Activated naive CD4-positive, alpha-beta T cell treated with anti-CD3 and anti-CD28 coated beads, Interleukin-2, amount 50 U/mL, for 16 hours (primary cell): ENCODE measurements at regions not wholly inside any gene's neighbourhood (a gene's known extent, or its start where the extent isn't known, plus 50 kb on each side); places are given as distances from the start of the nearest gene placed in this dataset.
"Not testable (repeated sequence)": the region's sequence is repeated elsewhere in the genome, so short reads cannot be mapped to it uniquely, and the experiment has no call there.

Source experiments
- DNase-seq: peaks from one replicate; pipeline ENCODE4 v3.0.0-alpha.2; 2020

- DNase-seq, result no peak
Observed at GRCh38 chr6:26175033-26175427, 87.8 kb downstream of the HFE start.

GRCh38 chr6:26175428-26176181 is 88.4 kb downstream of the HFE start:
- peak; percentile 32 for DNase-seq

DNA sequence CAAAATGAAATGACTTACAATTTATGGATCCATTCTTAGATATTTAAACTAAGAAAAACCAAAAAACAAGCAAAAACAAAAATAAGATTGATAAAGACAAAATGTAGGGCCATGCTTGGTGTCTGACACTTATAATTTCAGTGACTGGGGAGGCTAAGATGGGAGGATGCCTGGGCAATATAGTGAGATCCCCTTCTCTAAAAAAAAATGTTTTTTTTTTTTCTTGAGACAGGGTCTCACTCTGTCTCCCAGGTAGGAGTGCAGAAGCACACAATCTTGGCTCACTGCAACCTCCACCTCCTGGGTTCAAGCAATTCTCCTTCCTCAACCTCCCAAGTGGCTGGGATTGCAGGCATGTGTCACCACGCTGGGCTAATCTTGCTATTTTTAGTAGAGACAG is 92.4 kb downstream of the HFE start:
- DNase-seq, result no peak

DNA sequence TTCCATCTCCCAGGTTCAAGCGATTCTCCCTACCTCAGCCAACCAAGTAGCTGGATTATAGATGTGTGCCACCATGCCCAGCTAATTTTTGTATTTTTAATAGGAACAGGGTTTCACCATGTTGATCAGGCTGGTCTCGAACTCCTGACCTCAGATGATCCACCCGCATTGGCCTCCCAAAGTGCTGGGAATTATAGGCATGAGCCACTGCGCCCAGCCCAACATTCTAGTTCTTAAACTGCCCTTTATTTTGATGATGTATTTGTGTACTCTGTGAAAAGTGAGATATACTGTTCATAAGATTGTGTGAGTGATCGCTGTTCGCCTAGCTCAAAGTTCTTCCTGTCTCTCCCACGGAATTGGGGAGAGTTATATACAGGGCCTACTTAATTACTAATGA is 93.1 kb downstream of the HFE start:
- DNase-seq, result no peak

GRCh38 chr6:26183237-26183580 is 96.0 kb downstream of the HFE start:
- no peak for DNase-seq

GRCh38 chr6:26183581-26184366 is 96.5 kb downstream of the HFE start:
- peak; percentile 41 for DNase-seq

DNA sequence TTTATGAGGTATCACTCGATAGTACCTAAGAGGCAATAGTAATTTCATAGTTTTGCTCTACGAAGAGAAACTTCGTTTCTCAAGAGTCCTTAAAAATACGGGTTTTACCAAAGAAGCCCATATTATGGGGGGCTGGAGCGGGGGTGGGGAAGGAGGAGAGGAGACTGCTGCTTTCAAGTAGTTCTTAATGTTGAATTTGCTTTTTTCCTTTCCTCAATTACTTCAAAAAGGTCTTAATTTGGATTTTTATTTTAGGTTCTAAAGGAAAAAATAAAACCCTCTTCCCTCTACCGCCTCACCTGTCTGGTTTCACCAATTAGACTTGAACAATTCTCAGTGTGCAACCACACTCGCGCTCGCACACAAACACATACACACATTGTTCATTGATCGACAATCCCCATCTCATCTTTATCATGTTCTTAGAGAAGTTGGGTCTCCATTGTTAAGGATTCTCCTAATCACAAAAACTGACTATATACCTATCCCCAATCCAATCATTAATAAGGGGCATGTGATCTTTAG is 97.2 kb downstream of the HFE start:
- no peak for DNase-seq

GRCh38 chr6:26185004-26185403 is 97.8 kb downstream of the HFE start:
- DNase-seq, result no peak

GRCh38 chr6:26185802-26186201 is 98.6 kb downstream of the HFE start:
- no peak for DNase-seq

GRCh38 chr6:26186652-26187051 is 99.4 kb downstream of the HFE start:
- DNase-seq, result no peak

DNA sequence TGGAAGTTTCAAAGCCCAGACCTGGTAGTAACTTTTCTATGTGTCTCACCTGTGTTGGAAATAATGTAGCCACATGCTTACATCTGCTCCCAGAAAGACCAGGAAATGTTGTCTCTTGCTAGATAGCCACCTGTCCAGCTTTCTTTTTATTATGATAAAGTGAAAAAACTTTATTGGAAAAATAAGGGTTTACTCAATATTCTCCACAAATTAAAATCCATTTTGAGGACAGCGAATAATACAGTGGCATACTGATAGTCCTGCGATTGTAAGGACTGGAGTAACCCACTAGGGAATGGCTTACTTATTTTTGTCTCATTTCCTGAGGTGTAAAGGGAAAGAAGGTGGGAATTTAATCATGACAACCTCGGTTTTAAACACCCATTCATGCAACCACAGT is 100.1 kb downstream of the HFE start:
- no peak for DNase-seq

GRCh38 chr6:26187981-26188635 is 100.9 kb downstream of the HFE start:
- DNase-seq, result no peak

GRCh38 chr6:26191512-26191911 is 104.3 kb downstream of the HFE start:
- not testable (repeated sequence) for DNase-seq

- no peak for DNase-seq
Observed at GRCh38 chr6:26193467-26194328, 106.5 kb downstream of the HFE start.

- DNase-seq, result no peak
Observed at GRCh38 chr6:26194329-26194701, 107.1 kb downstream of the HFE start.

GRCh38 chr6:26194816-26195375 is 107.7 kb downstream of the HFE start:
- DNase-seq, result no peak

DNA sequence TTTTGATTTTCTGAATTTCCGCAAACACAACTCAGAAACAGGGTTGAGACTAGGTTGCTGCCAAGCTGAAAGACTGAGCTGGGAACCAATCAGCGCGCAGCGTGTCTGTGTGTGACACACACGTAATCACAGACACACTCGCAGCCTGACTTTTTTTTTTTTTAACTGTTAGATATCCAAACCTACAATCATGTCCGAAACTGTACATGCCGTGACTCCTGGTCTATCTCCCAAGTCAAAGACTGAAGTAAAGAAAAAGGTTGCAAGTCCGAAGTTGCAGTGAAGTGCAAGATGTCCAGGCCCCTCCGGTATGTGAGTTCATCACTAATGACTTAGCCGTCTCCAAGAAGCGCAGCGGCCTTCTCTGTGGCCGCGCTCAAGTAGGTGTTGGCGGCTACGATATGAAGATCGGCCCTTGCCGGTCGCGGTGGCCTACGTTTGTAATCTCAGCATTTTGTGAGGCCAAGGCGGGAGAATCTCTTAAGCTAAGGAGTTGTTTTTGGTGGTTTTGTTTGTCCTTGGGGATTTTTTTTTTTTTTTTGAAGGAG is 108.2 kb downstream of the HFE start:
- peak; percentile 84 for DNase-seq

DNA sequence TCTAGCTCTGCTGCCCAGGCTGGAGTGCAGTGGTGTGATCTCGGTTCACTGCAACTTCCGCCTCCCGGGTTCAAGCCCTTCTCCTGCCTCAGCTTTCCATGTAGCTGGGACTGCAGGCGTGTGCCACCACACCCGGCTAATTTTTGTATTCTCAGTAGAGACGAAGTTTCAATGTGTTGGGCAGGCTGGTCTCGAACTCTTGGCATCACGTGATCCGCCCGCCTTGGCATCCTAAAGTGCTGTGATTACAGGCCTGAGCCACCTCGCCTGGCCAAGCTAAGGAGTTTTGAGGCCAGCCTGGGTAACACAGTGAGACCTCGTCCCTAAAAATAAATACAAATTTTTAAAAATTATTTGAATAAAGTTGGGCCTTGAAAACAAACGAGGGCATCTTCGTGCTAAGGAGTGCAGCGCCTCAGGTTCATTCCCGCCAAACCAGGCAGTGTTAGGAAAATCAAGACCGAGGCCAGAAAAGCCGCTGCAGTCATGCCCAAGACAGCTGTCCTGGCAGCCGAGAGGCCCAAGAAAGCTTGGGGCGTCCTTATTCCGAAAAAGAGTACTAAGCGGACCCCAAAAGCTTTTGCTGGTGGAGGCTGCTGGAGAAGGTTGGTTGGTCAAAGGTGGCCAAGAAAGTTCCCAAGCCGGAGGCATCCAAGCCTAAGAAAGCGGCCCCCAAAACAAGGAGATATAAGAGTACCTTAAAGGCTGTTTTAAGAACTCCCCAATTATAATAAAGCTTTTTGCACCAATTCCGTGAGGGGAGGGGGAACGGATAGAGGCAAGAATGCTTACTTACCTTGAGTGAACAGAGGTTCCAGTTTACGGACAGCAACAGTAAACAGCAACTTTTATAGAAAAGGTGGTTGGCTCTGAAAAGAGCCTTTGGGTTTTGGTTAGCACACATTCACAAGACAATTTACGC is 109.0 kb downstream of the HFE start:
- DNase-seq, result peak; percentile 32

GRCh38 chr6:26196846-26197635 is 109.8 kb downstream of the HFE start:
- DNase-seq, result peak; percentile 74

GRCh38 chr6:26197636-26197932 is 110.4 kb downstream of the HFE start:
- no peak for DNase-seq
